GM23338 (cell line): ENCODE measurements at regions not wholly inside any gene's neighbourhood (a gene's known extent, or its start where the extent isn't known, plus 50 kb on each side); places are given as distances from the start of the nearest gene placed in this dataset.

Experiments used
- CREB1 ChIP-seq: fragments of 250-450 bp; sonication (Bioruptor Pico); IDR thresholded peaks from 2 replicates; pipeline ENCODE4 v1.5.0; 2020; ENCODE audit warnings: low read depth, mild to moderate bottlenecking, moderate library complexity
- CTCF ChIP-seq, 2 experiments: fragments of 200-600 bp in 1 of 2; sonication (generic) in 1 of 2; conservative IDR thresholded peaks; 2 replicates each; pipeline versions ENCODE4 v1.5.1 to v1.6.1; 2016 to 2017; ENCODE audit warnings: antibody characterized with exemption in 2 of 2, low read depth in 2 of 2, mild to moderate bottlenecking in 2 of 2, moderate library complexity in 1 of 2
- EZH2 ChIP-seq: fragments of 200-600 bp; sonication (generic); IDR thresholded peaks from one replicate; pipeline ENCODE4 v1.8.0; 2017; ENCODE audit warnings: antibody characterized with exemption, mild to moderate bottlenecking, low read depth; ENCODE audit not compliant: unreplicated experiment
- EZH2phosphoT487 ChIP-seq: fragments of 200-600 bp; sonication (generic); IDR thresholded peaks from one replicate; pipeline ENCODE4 v1.8.1; 2018; ENCODE audit warnings: antibody characterized with exemption; ENCODE audit not compliant: unreplicated experiment
- JUNB ChIP-seq: IDR thresholded peaks from one replicate; pipeline ENCODE4 v1.6.1; 2016; ENCODE audit warnings: antibody characterized with exemption; ENCODE audit not compliant: unreplicated experiment
- NANOG ChIP-seq: IDR thresholded peaks from 2 replicates; pipeline ENCODE4 v1.6.1; 2016; ENCODE audit warnings: antibody characterized with exemption, borderline replicate concordance
- POLR2AphosphoS5 ChIP-seq: IDR thresholded peaks from 2 replicates; pipeline ENCODE4 v1.6.1; 2016; ENCODE audit warnings: antibody characterized with exemption, low read depth
- STAT1 ChIP-seq: IDR thresholded peaks from one replicate; pipeline ENCODE4 v1.6.1; 2016; ENCODE audit warnings: antibody characterized with exemption; ENCODE audit not compliant: unreplicated experiment
- ZNF114 ChIP-seq: fragments of 250-450 bp; sonication (Bioruptor Pico); IDR thresholded peaks from 2 replicates; pipeline ENCODE4 v1.5.0; 2020; ENCODE audit warnings: mild to moderate bottlenecking, moderate library complexity
- ZNF331 ChIP-seq: fragments of 250-450 bp; sonication (Bioruptor Pico); IDR thresholded peaks from 2 replicates; pipeline ENCODE4 v1.5.0; 2020; ENCODE audit warnings: low read depth, mild to moderate bottlenecking, moderate library complexity
- ZNF462 ChIP-seq: fragments of 250-450 bp; sonication (Bioruptor Pico); IDR thresholded peaks from 2 replicates; pipeline ENCODE4 v1.5.0; 2020; ENCODE audit warnings: mild to moderate bottlenecking, moderate library complexity
- TF ChIP-seq, protein P1 (sequence below): IDR thresholded peaks from one replicate; pipeline ENCODE4 v1.6.1; 2018; ENCODE audit warnings: antibody characterized with exemption; ENCODE audit not compliant: unreplicated experiment
- TF ChIP-seq, protein P2 (sequence below): IDR thresholded peaks from 2 replicates; pipeline ENCODE4 v1.6.1; 2016; ENCODE audit warnings: antibody characterized with exemption

GRCh38 chrX:10681167-10681566, 60.8 kb upstream of the MID1 start:
- TF ChIP-seq CTCF (conservative IDR thresholded peaks at IDR 0.05; ENCODE audit: low read depth in 2 of 2) (no peak), EZH2 (no peak), EZH2phosphoT487 (no peak), POLR2AphosphoS5 (no peak), NANOG (no peak), JUNB (no peak), CREB1 (CRISPR knock-in tag) (no peak), ZNF331 (CRISPR knock-in tag) (no peak), STAT1 (no peak), ZNF462 (CRISPR knock-in tag) (no peak), ZNF114 (CRISPR knock-in tag) (no peak)
- TF ChIP-seq, protein P1, sequence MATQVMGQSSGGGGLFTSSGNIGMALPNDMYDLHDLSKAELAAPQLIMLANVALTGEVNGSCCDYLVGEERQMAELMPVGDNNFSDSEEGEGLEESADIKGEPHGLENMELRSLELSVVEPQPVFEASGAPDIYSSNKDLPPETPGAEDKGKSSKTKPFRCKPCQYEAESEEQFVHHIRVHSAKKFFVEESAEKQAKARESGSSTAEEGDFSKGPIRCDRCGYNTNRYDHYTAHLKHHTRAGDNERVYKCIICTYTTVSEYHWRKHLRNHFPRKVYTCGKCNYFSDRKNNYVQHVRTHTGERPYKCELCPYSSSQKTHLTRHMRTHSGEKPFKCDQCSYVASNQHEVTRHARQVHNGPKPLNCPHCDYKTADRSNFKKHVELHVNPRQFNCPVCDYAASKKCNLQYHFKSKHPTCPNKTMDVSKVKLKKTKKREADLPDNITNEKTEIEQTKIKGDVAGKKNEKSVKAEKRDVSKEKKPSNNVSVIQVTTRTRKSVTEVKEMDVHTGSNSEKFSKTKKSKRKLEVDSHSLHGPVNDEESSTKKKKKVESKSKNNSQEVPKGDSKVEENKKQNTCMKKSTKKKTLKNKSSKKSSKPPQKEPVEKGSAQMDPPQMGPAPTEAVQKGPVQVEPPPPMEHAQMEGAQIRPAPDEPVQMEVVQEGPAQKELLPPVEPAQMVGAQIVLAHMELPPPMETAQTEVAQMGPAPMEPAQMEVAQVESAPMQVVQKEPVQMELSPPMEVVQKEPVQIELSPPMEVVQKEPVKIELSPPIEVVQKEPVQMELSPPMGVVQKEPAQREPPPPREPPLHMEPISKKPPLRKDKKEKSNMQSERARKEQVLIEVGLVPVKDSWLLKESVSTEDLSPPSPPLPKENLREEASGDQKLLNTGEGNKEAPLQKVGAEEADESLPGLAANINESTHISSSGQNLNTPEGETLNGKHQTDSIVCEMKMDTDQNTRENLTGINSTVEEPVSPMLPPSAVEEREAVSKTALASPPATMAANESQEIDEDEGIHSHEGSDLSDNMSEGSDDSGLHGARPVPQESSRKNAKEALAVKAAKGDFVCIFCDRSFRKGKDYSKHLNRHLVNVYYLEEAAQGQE, result no peak
- TF ChIP-seq, protein P2, sequence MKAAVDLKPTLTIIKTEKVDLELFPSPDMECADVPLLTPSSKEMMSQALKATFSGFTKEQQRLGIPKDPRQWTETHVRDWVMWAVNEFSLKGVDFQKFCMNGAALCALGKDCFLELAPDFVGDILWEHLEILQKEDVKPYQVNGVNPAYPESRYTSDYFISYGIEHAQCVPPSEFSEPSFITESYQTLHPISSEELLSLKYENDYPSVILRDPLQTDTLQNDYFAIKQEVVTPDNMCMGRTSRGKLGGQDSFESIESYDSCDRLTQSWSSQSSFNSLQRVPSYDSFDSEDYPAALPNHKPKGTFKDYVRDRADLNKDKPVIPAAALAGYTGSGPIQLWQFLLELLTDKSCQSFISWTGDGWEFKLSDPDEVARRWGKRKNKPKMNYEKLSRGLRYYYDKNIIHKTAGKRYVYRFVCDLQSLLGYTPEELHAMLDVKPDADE, result no peak
